Liver (tissue), 8 donors: ENCODE measurements at regions not wholly inside any gene's neighbourhood (a gene's known extent, or its start where the extent isn't known, plus 50 kb on each side); places are given as distances from the start of the nearest gene placed in this dataset.

Experiments used
- DNase-seq: peaks from one replicate; pipeline ENCODE4 v3.0.0-alpha.2; 2017; ENCODE audit warnings: low spot score
- H3K27ac ChIP-seq, 2 donors: one replicate each; pipeline ENCODE4 v1.7.0; 2013; ENCODE audit warnings: inconsistent platforms in 2 of 2, low read length in 2 of 2, control low read depth in 1 of 2, low read depth in 1 of 2, mild to moderate bottlenecking in 1 of 2
- H3K27me3 ChIP-seq, 4 donors: one replicate each; pipeline versions ENCODE4 v1.6.1 to v1.7.0; 2013; ENCODE audit warnings: low read length in 3 of 4, inconsistent platforms in 1 of 4, mild to moderate bottlenecking in 1 of 4, moderate library complexity in 1 of 4; ENCODE audit not compliant: control insufficient read depth in 4 of 4, insufficient read depth in 4 of 4
- H3K36me3 ChIP-seq, 4 donors: one replicate each; pipeline versions ENCODE4 v1.6.1 to v1.7.0; 2013; ENCODE audit warnings: low read length in 3 of 4, mild to moderate bottlenecking in 3 of 4, low read depth in 1 of 4, moderate library complexity in 1 of 4; ENCODE audit not compliant: control insufficient read depth in 4 of 4, insufficient read depth in 3 of 4
- H3K4me1 ChIP-seq, 4 donors: one replicate each; pipeline versions ENCODE4 v1.6.1 to v1.7.0; 2013; ENCODE audit warnings: low read length in 3 of 4, mild to moderate bottlenecking in 3 of 4, moderate library complexity in 1 of 4; ENCODE audit not compliant: control insufficient read depth in 4 of 4, insufficient read depth in 4 of 4
- H3K4me3 ChIP-seq, 3 donors: one replicate each; pipeline versions ENCODE4 v1.6.1 to v1.7.0; 2013; ENCODE audit warnings: low read length in 3 of 3, control low read depth in 1 of 3, low read depth in 1 of 3, mild to moderate bottlenecking in 1 of 3
- H3K9ac ChIP-seq, 2 donors: one replicate each; pipeline ENCODE4 v1.7.0; 2013; ENCODE audit warnings: low read length in 2 of 2, mild to moderate bottlenecking in 2 of 2, moderate library complexity in 2 of 2, control low read depth in 1 of 2, low read depth in 1 of 2
- H3K9me3 ChIP-seq, 4 donors: one replicate each; pipeline versions ENCODE4 v1.6.1 to v1.7.0; 2013; ENCODE audit warnings: low read length in 3 of 4; ENCODE audit not compliant: control insufficient read depth in 4 of 4
- EGR1 ChIP-seq, 2 donors: IDR thresholded peaks; 2 replicates each; pipeline ENCODE4 v1.6.1; 2016 to 2018; ENCODE audit warnings: antibody characterized with exemption in 2 of 2, low read depth in 2 of 2
- FOXA1 ChIP-seq: IDR thresholded peaks from 2 replicates; pipeline ENCODE4 v1.6.1; 2016; ENCODE audit warnings: antibody characterized with exemption
- FOXA2 ChIP-seq: IDR thresholded peaks from 2 replicates; pipeline ENCODE4 v1.6.1; 2016; ENCODE audit warnings: antibody characterized with exemption
- GABPA ChIP-seq, 2 donors: IDR thresholded peaks in 1 of 2; conservative IDR thresholded peaks in 1 of 2; 2 replicates each; pipeline ENCODE4 v1.6.1; 2016; ENCODE audit warnings: antibody characterized with exemption in 2 of 2, mild to moderate bottlenecking in 1 of 2, moderate library complexity in 1 of 2
- HNF4A ChIP-seq, 2 donors: conservative IDR thresholded peaks; 2 replicates each; pipeline ENCODE4 v1.6.1; 2016; ENCODE audit warnings: antibody characterized with exemption in 2 of 2, mild to moderate bottlenecking in 2 of 2
- HNF4G ChIP-seq: IDR thresholded peaks from 2 replicates; pipeline ENCODE4 v1.6.1; 2016; ENCODE audit warnings: antibody characterized with exemption
- JUND ChIP-seq, 2 donors: IDR thresholded peaks; 2 replicates each; pipeline ENCODE4 v1.6.1; 2016; ENCODE audit warnings: antibody characterized with exemption in 2 of 2
- RAD21 ChIP-seq, 2 donors: IDR thresholded peaks; 2 replicates each; pipeline ENCODE4 v1.6.1; 2016; ENCODE audit warnings: antibody characterized with exemption in 2 of 2, mild to moderate bottlenecking in 2 of 2
- RXRA ChIP-seq, 2 donors: IDR thresholded peaks; 2 replicates each; pipeline ENCODE4 v1.6.1; 2017 to 2018; ENCODE audit warnings: antibody characterized with exemption in 2 of 2, mild to moderate bottlenecking in 1 of 2
- SP1 ChIP-seq: IDR thresholded peaks from 2 replicates; pipeline ENCODE4 v1.6.1; 2018; ENCODE audit warnings: antibody characterized with exemption, mild to moderate bottlenecking
- TAF1 ChIP-seq: conservative IDR thresholded peaks from 2 replicates; pipeline ENCODE4 v1.6.1; 2016; ENCODE audit warnings: antibody characterized with exemption, mild to moderate bottlenecking
- YY1 ChIP-seq: IDR thresholded peaks from 2 replicates; pipeline ENCODE4 v1.6.1; 2016; ENCODE audit warnings: antibody characterized with exemption, mild to moderate bottlenecking
- WGBS: extraction: QIAGEN DNeasy Blood & Tissue Kit; methylation state at CpG from one replicate; pipeline ENCODE4 v1.1.7; 2013; 5-methylcytosine and 5-hydroxymethylcytosine counted together
- TF ChIP-seq, protein P1 (sequence below): fragments of 150-350 bp; IDR thresholded peaks from 2 replicates; pipeline ENCODE4 v1.5.1; 2017; ENCODE audit warnings: improper control_type of control experiment, low read depth, low read length; ENCODE audit not compliant: missing input control
- TF ChIP-seq, protein P2 (sequence below): IDR thresholded peaks from 2 replicates; pipeline ENCODE4 v1.6.1; 2016; ENCODE audit warnings: antibody characterized with exemption, mild to moderate bottlenecking
- TF ChIP-seq, protein P3 (sequence below): IDR thresholded peaks from 2 replicates; pipeline ENCODE4 v1.6.1; 2016; ENCODE audit warnings: antibody characterized with exemption
- donor health status: healthy.
- donor health status: healthy.
- donor health status: healthy.
- donor health status: healthy.
- donor health status: healthy.

DNA sequence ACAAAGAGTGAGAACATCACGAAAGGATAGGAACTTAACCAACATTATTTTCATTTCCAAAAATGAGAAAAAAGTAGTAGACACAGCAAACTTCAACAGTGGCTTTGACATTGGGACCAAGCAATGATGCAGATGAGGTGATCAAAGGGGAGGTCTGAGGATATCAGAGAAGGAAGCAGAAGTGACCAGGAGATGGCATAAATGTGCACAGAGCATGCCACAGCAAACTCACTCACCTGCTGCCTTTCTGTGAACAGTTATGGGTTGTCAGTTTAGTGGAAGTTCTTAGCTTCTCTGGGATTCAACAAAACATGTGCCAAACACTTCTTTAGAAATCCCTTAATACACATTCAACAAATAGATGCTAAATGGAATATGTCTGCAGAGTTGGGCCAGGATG, 290.1 kb downstream of the PLPP3 start:
- Histone ChIP-seq H3K27me3 (no peaks in the 10 kb centered on the region), H3K9ac (no peak overlapping the region), H3K27ac (no peak overlapping the region), H3K4me3 (no peak overlapping the region), H3K9me3 (no peaks in the 10 kb centered on the region), H3K36me3 (no peaks in the 10 kb centered on the region), H3K4me1 (no peaks in the 10 kb centered on the region)
- no peak for DNase-seq
- TF ChIP-seq GABPA (IDR thresholded peaks at IDR 0.05 in 1 of 2, conservative IDR thresholded peaks at IDR 0.05 in 1 of 2): no peak
- peak; percentile 25 to 46 for TF ChIP-seq RAD21 (IDR thresholded peaks at IDR 0.05)
- 97% methylated on average over 1 of the region's 1 CpG for WGBS

DNA sequence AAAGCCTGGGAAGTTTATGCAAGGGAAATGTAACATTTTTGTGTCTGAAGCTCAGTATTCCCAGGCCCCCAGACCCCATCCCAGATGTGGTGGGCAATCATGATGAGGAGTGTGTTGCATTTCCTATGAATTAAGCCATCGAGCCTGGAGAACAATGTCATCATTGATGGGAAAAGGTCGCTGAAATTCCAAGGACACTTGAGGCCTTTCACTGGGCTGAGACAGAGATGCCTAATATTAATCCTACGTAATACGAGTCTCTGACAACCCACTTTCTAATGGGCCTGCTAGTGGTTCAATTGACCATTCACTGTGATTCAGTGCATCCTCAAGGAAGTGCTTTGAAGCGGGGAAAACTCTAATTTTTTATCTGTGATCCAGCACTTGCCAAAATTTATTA, 291.6 kb downstream of the PLPP3 start:
- Histone ChIP-seq H3K9ac (no peak overlapping the region), H3K36me3 (no peaks in the 10 kb centered on the region), H3K4me1 (no peaks in the 10 kb centered on the region), H3K27ac (no peak overlapping the region), H3K4me3 (no peak overlapping the region), H3K9me3 (no peaks in the 10 kb centered on the region), H3K27me3 (no peaks in the 10 kb centered on the region)
- 96% methylated on average over 5 of the region's 5 CpGs for WGBS
- TF ChIP-seq, protein P1, sequence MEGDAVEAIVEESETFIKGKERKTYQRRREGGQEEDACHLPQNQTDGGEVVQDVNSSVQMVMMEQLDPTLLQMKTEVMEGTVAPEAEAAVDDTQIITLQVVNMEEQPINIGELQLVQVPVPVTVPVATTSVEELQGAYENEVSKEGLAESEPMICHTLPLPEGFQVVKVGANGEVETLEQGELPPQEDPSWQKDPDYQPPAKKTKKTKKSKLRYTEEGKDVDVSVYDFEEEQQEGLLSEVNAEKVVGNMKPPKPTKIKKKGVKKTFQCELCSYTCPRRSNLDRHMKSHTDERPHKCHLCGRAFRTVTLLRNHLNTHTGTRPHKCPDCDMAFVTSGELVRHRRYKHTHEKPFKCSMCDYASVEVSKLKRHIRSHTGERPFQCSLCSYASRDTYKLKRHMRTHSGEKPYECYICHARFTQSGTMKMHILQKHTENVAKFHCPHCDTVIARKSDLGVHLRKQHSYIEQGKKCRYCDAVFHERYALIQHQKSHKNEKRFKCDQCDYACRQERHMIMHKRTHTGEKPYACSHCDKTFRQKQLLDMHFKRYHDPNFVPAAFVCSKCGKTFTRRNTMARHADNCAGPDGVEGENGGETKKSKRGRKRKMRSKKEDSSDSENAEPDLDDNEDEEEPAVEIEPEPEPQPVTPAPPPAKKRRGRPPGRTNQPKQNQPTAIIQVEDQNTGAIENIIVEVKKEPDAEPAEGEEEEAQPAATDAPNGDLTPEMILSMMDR: no peak
- TF ChIP-seq RAD21 (IDR thresholded peaks at IDR 0.05) (no peak), EGR1 (IDR thresholded peaks at IDR 0.05; ENCODE audit: low read depth in 2 of 2) (no peak), GABPA (IDR thresholded peaks at IDR 0.05 in 1 of 2, conservative IDR thresholded peaks at IDR 0.05 in 1 of 2) (no peak), SP1 (no peak), FOXA1 (no peak), RXRA (IDR thresholded peaks at IDR 0.05) (no peak), YY1 (no peak), JUND (IDR thresholded peaks at IDR 0.05) (no peak), TAF1 (no peak), HNF4G (no peak)
- TF ChIP-seq, protein P2, sequence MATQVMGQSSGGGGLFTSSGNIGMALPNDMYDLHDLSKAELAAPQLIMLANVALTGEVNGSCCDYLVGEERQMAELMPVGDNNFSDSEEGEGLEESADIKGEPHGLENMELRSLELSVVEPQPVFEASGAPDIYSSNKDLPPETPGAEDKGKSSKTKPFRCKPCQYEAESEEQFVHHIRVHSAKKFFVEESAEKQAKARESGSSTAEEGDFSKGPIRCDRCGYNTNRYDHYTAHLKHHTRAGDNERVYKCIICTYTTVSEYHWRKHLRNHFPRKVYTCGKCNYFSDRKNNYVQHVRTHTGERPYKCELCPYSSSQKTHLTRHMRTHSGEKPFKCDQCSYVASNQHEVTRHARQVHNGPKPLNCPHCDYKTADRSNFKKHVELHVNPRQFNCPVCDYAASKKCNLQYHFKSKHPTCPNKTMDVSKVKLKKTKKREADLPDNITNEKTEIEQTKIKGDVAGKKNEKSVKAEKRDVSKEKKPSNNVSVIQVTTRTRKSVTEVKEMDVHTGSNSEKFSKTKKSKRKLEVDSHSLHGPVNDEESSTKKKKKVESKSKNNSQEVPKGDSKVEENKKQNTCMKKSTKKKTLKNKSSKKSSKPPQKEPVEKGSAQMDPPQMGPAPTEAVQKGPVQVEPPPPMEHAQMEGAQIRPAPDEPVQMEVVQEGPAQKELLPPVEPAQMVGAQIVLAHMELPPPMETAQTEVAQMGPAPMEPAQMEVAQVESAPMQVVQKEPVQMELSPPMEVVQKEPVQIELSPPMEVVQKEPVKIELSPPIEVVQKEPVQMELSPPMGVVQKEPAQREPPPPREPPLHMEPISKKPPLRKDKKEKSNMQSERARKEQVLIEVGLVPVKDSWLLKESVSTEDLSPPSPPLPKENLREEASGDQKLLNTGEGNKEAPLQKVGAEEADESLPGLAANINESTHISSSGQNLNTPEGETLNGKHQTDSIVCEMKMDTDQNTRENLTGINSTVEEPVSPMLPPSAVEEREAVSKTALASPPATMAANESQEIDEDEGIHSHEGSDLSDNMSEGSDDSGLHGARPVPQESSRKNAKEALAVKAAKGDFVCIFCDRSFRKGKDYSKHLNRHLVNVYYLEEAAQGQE: no peak
- TF ChIP-seq, protein P3, sequence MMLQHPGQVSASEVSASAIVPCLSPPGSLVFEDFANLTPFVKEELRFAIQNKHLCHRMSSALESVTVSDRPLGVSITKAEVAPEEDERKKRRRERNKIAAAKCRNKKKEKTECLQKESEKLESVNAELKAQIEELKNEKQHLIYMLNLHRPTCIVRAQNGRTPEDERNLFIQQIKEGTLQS: no peak
- DNase-seq: no peak

DNA sequence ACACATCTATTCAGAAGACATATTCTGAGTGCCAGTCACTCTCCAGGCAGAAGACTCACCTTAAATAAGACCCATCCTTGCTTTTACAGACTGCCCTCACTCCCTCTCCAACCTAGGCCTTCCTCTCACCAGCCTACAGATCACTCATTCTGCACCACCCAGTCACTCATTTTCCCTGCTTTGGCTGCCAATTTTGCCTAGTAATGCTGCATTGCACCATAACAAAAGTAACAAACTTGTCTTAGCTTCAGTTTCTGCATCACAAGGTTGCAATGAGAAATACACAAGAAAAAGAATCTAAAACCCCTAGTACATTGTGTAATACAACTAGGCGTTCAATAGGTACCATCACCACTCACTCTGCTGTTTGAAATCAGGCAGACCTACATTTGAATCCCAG, 292.4 kb downstream of the PLPP3 start:
- Histone ChIP-seq H3K27me3 (no peaks in the 10 kb centered on the region), H3K36me3 (no peaks in the 10 kb centered on the region), H3K4me3 (no peak overlapping the region), H3K4me1 (no peaks in the 10 kb centered on the region), H3K9me3 (no peaks in the 10 kb centered on the region), H3K9ac (no peak overlapping the region), H3K27ac (no peak overlapping the region)
- 93% methylated on average over 1 of the region's 1 CpG for WGBS
- no peak for DNase-seq
- TF ChIP-seq HNF4G (no peak), RAD21 (IDR thresholded peaks at IDR 0.05) (no peak), SP1 (no peak), FOXA2 (no peak), YY1 (no peak), JUND (IDR thresholded peaks at IDR 0.05) (no peak), RXRA (IDR thresholded peaks at IDR 0.05) (no peak), HNF4A (conservative IDR thresholded peaks at IDR 0.05) (no peak), TAF1 (no peak)
- TF ChIP-seq, protein P1: no peak
- TF ChIP-seq, protein P2: no peak
